Loucy (cell line): ENCODE measurements at regions not wholly inside any gene's neighbourhood (a gene's known extent, or its start where the extent isn't known, plus 50 kb on each side); places are given as distances from the start of the nearest gene placed in this dataset.

ENCODE experiments used
- H2AFZ ChIP-seq: fragments of 200-600 bp; sonication (generic); 2 replicates; pipeline ENCODE4 v1.6.0; 2016; ENCODE audit warnings: antibody characterized with exemption, mild to moderate bottlenecking, low read length, moderate library complexity
- H3F3A ChIP-seq: fragments of 200-600 bp; 2 replicates; pipeline ENCODE4 v1.6.0; 2016; ENCODE audit warnings: antibody characterized with exemption, low read depth, mild to moderate bottlenecking
- H3K27me3 ChIP-seq: fragments of 200-600 bp; sonication (generic); 2 replicates; pipeline ENCODE4 v1.6.1; 2014; ENCODE audit warnings: low read length, mild to moderate bottlenecking; ENCODE audit not compliant: insufficient read depth, poor library complexity, severe bottlenecking
- H3K36me3 ChIP-seq: fragments of 200-600 bp; sonication (generic); 2 replicates; pipeline ENCODE4 v1.6.1; 2016; ENCODE audit warnings: low read length; ENCODE audit not compliant: insufficient read depth
- H3K4me1 ChIP-seq: fragments of 200-600 bp; sonication (generic); 2 replicates; pipeline ENCODE4 v1.5.1; 2014; ENCODE audit warnings: low read length, mild to moderate bottlenecking; ENCODE audit not compliant: insufficient read depth, poor library complexity, severe bottlenecking
- H3K4me2 ChIP-seq: fragments of 200-600 bp; sonication (generic); 2 replicates; pipeline ENCODE4 v1.6.0; 2014; ENCODE audit warnings: antibody characterized with exemption, low read length, low read depth, mild to moderate bottlenecking; ENCODE audit not compliant: poor library complexity, severe bottlenecking
- H3K4me3 ChIP-seq: fragments of 200-600 bp; sonication (generic); 2 replicates; pipeline ENCODE4 v1.5.1; 2014; ENCODE audit warnings: low read length, mild to moderate bottlenecking, mixed read lengths; ENCODE audit not compliant: poor library complexity, severe bottlenecking
- H3K79me2 ChIP-seq: fragments of 200-600 bp; sonication (generic); 2 replicates; pipeline ENCODE4 v1.6.1; 2014; ENCODE audit warnings: low read length; ENCODE audit not compliant: insufficient read depth
- H3K9ac ChIP-seq: fragments of 200-600 bp; sonication (generic); 2 replicates; pipeline ENCODE4 v1.6.0; 2014; ENCODE audit warnings: mild to moderate bottlenecking, low read depth, low read length, moderate library complexity; ENCODE audit not compliant: poor library complexity, severe bottlenecking
- H3K9me2 ChIP-seq: fragments of 200-600 bp; sonication (generic); replicated peaks from 2 replicates; pipeline ENCODE4 v1.6.1; 2016; ENCODE audit warnings: low read depth, low read length, mixed read lengths
- H3K9me3 ChIP-seq: fragments of 200-600 bp; sonication (generic); 2 replicates; pipeline ENCODE4 v1.6.1; 2014; ENCODE audit warnings: mild to moderate bottlenecking, antibody characterized with exemption, low read length, low read depth; ENCODE audit not compliant: insufficient read depth
- H4K20me1 ChIP-seq: fragments of 200-600 bp; sonication (generic); 2 replicates; pipeline ENCODE4 v1.6.0; 2014; ENCODE audit warnings: antibody characterized with exemption, low read length, mild to moderate bottlenecking; ENCODE audit not compliant: insufficient read depth, poor library complexity, severe bottlenecking
- EZH2phosphoT487 ChIP-seq: fragments of 200-600 bp; IDR thresholded peaks from 2 replicates; pipeline ENCODE4 v1.6.1; 2018; ENCODE audit warnings: antibody characterized with exemption, mild to moderate bottlenecking, moderate library complexity, borderline replicate concordance
- TF ChIP-seq, protein P1 (sequence below): fragments of 200-600 bp; sonication (generic); conservative IDR thresholded peaks from 2 replicates; pipeline ENCODE4 v1.5.1; 2014; ENCODE audit warnings: mild to moderate bottlenecking, antibody characterized with exemption, low read length

DNA sequence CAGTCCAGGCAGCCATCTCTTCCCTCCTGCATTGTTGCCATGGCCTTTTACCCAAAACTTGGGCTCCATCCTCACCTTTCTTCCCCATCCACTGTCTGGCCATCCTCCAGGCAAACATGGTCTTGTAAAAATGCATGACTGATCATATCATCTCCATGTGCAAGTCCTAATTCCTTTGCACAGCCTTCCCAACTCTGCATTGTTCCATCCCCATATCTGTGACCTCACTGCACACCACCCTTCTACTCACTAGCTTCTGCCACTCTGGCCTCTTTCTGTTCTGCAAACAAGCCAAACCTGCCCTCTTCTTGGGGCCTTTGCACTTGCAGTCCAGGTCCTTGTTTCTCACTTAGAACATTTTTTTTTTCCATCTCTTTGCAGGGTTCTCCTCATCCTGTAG lies 230.1 kb upstream of the GJB5 start:
- Histone ChIP-seq H3K9me2 (no peaks in the 10 kb centered on the region), H3K9me3 (no peaks in the 10 kb centered on the region), H3K36me3 (no peaks in the 10 kb centered on the region), H3F3A (no peaks in the 10 kb centered on the region), H3K4me2 (no peak overlapping the region), H3K4me3 (no peak overlapping the region), H4K20me1 (no peaks in the 10 kb centered on the region), H3K4me1 (no peaks in the 10 kb centered on the region), H3K9ac (no peak overlapping the region), H3K79me2 (no peaks in the 10 kb centered on the region), H2AFZ (no peak overlapping the region), H3K27me3 (no peaks in the 10 kb centered on the region)
- TF ChIP-seq, protein P1, sequence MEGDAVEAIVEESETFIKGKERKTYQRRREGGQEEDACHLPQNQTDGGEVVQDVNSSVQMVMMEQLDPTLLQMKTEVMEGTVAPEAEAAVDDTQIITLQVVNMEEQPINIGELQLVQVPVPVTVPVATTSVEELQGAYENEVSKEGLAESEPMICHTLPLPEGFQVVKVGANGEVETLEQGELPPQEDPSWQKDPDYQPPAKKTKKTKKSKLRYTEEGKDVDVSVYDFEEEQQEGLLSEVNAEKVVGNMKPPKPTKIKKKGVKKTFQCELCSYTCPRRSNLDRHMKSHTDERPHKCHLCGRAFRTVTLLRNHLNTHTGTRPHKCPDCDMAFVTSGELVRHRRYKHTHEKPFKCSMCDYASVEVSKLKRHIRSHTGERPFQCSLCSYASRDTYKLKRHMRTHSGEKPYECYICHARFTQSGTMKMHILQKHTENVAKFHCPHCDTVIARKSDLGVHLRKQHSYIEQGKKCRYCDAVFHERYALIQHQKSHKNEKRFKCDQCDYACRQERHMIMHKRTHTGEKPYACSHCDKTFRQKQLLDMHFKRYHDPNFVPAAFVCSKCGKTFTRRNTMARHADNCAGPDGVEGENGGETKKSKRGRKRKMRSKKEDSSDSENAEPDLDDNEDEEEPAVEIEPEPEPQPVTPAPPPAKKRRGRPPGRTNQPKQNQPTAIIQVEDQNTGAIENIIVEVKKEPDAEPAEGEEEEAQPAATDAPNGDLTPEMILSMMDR, result no peak
- TF ChIP-seq EZH2phosphoT487, result no peak

DNA sequence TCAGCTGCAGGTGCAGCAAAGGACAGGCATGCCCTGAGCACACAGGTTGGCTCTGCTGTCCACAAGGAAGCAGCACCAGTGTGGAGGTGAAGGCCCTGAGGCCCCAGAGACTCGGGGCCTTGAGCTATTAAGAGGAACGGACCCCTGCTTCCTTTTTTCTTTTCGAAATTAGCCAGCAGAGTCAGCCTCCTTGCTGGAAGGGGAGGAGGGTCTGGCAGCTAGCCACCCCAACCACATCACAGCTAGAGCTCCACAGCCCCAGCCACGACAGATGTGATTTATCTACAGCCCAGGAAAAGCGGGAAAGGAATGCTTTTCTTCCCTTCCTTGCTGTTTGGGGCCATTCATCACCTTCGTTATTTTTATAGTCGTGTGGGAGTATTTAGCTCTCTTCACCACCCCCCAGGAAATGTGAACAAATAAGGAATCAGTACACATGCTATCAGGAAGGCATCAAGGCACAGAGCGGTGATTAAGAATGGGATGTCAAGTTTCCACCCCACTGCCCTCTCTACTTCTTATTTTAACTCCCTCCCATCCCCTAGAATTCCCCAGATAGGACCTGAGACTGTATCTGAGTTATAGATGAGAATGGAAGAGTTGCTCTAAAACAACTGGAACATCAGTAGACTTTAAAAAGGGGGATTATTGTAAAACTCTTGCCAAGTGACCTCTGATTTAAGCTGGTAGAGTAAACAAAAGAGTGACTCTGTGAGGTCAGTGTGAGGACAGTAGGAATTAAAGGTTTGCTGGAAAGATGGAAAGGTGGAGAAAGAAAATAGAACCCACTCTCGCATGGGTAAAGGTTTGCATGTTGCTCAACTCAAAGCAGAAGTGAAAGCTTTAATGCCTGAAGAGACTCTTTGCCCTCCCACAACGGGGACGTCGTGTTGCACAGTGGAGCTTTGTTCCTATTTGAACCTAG lies 224.7 kb upstream of the GJB5 start:
- Histone ChIP-seq H3F3A (no peaks in the 10 kb centered on the region), H3K27me3 (no peaks in the 10 kb centered on the region), H3K9me2 (no peaks in the 10 kb centered on the region), H4K20me1 (no peaks in the 10 kb centered on the region), H3K4me1 (no peaks in the 10 kb centered on the region), H3K4me3 (no peak overlapping the region), H3K36me3 (no peaks in the 10 kb centered on the region), H3K9me3 (no peaks in the 10 kb centered on the region), H2AFZ (no peak overlapping the region), H3K79me2 (no peaks in the 10 kb centered on the region), H3K4me2 (no peak overlapping the region), H3K9ac (no peak overlapping the region)
- TF ChIP-seq EZH2phosphoT487, result no peak
- TF ChIP-seq, protein P1, result no peak

DNA sequence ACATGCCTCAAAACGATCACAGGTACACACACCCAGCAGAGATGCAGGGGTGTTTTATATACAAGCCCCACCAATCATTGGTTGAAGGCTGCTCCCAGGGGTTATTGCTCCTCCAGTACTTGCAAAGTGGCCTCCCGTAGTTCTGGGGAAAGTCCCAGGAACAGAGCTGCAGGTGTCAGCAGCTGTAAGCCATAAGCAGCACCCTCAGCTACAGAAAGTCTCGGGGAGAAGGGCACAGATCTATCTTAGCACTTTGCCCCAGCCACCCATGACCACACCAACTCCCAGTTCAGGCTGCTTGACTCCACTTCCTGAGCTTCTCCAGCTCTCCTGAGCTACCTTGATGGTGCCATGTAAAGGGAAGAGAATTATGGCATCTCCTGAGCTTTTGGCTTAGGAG lies 222.7 kb upstream of the GJB5 start:
- no peak overlapping the region for H3K4me3 ChIP-seq
- no peaks in the 10 kb centered on the region for H3K9me2 ChIP-seq
- H3K4me1 ChIP-seq, result no peaks in the 10 kb centered on the region
- no peaks in the 10 kb centered on the region for H3K27me3 ChIP-seq
- no peaks in the 10 kb centered on the region for H4K20me1 ChIP-seq
- no peaks in the 10 kb centered on the region for H3K36me3 ChIP-seq
- H3K9ac ChIP-seq, result no peak overlapping the region
- no peak overlapping the region for H3K4me2 ChIP-seq
- H3K79me2 ChIP-seq, result no peaks in the 10 kb centered on the region
- H3K9me3 ChIP-seq, result no peaks in the 10 kb centered on the region
- H3F3A ChIP-seq, result no peaks in the 10 kb centered on the region
- H2AFZ ChIP-seq, result no peak overlapping the region
- TF ChIP-seq, protein P1, result no peak
- no peak for TF ChIP-seq EZH2phosphoT487
